ENCODE measurements at regions not wholly inside any gene's neighbourhood (a gene's known extent, or its start where the extent isn't known, plus 50 kb on each side); places are given as distances from the start of the nearest gene placed in this dataset.

GRCh38 chr3:81033185-81033584 lies 728.3 kb downstream of the GBE1 start:
- no peaks in the 10 kb centered on the region for H3K9me3 ChIP-seq
- H3K36me3 ChIP-seq: no peaks in the 10 kb centered on the region
- intact Hi-C loops (cut with DNase I): no loop called here
- no peaks in the 10 kb centered on the region for H3K4me1 ChIP-seq
- TF ChIP-seq EP300 (IDR thresholded peaks at IDR 0.05) (no peak), POLR2AphosphoS5 (IDR thresholded peaks at IDR 0.05) (no peak), CTCF (IDR thresholded peaks at IDR 0.05) (no peak), POLR2A (IDR thresholded peaks at IDR 0.05; ENCODE audit: low read depth) (no peak)
- WGBS: 68% methylated on average over 2 of the region's 2 CpGs
- H3K27ac ChIP-seq (replicated peaks in 1 of 4): no peak overlapping the region
- H3K4me3 ChIP-seq: no peak overlapping the region
- no peak for DNase-seq (ENCODE audit: extremely low spot score)
- H3K27me3 ChIP-seq: no peaks in the 10 kb centered on the region

- H3K27ac ChIP-seq (replicated peaks in 1 of 4): no peak overlapping the region
- no peaks in the 10 kb centered on the region for H3K9me3 ChIP-seq
- H3K4me1 ChIP-seq: no peaks in the 10 kb centered on the region
- intact Hi-C loops (cut with DNase I): no loop called here
- TF ChIP-seq POLR2A (IDR thresholded peaks at IDR 0.05; ENCODE audit: low read depth): no peak
- no peak for TF ChIP-seq CTCF (IDR thresholded peaks at IDR 0.05)
- TF ChIP-seq EP300 (IDR thresholded peaks at IDR 0.05): no peak
- TF ChIP-seq POLR2AphosphoS5 (IDR thresholded peaks at IDR 0.05): no peak
- H3K36me3 ChIP-seq: no peaks in the 10 kb centered on the region
- no peak overlapping the region for H3K4me3 ChIP-seq
- DNase-seq (ENCODE audit: extremely low spot score): no peak
- H3K27me3 ChIP-seq: no peaks in the 10 kb centered on the region
- WGBS: 70% methylated on average over 2 of the region's 2 CpGs
These were observed 731.6 kb downstream of the GBE1 start for GRCh38 chr3:81029861-81030260.

- H3K9me3 ChIP-seq: no peaks in the 10 kb centered on the region
- WGBS: 95% methylated on average over 1 of the region's 1 CpG
- no peaks in the 10 kb centered on the region for H3K36me3 ChIP-seq
- no peak for DNase-seq (ENCODE audit: extremely low spot score)
- no peak overlapping the region for H3K27ac ChIP-seq (replicated peaks in 1 of 4)
- TF ChIP-seq EP300 (IDR thresholded peaks at IDR 0.05) (no peak), CTCF (IDR thresholded peaks at IDR 0.05) (no peak), POLR2AphosphoS5 (IDR thresholded peaks at IDR 0.05) (no peak), POLR2A (IDR thresholded peaks at IDR 0.05; ENCODE audit: low read depth) (no peak)
- no peaks in the 10 kb centered on the region for H3K27me3 ChIP-seq
- intact Hi-C loops (cut with DNase I): no loop called here
- no peak overlapping the region for H3K4me3 ChIP-seq
- no peaks in the 10 kb centered on the region for H3K4me1 ChIP-seq
These were observed 734.1 kb downstream of the GBE1 start for GRCh38 chr3:81027344-81027743.

GRCh38 chr3:81024560-81024959 lies 736.9 kb downstream of the GBE1 start:
- Histone ChIP-seq H3K27ac (replicated peaks in 1 of 4) (no peak overlapping the region), H3K27me3 (no peaks in the 10 kb centered on the region), H3K36me3 (no peaks in the 10 kb centered on the region), H3K4me3 (no peak overlapping the region), H3K9me3 (no peaks in the 10 kb centered on the region), H3K4me1 (no peaks in the 10 kb centered on the region)
- no peak for DNase-seq (ENCODE audit: extremely low spot score)
- TF ChIP-seq CTCF (IDR thresholded peaks at IDR 0.05) (no peak), POLR2A (IDR thresholded peaks at IDR 0.05; ENCODE audit: low read depth) (no peak), EP300 (IDR thresholded peaks at IDR 0.05) (no peak), POLR2AphosphoS5 (IDR thresholded peaks at IDR 0.05) (no peak)
- intact Hi-C loops (cut with DNase I): no loop called here
- WGBS: 84% methylated on average over 7 of the region's 7 CpGs

- H3K36me3 ChIP-seq: no peaks in the 10 kb centered on the region
- H3K9me3 ChIP-seq: no peaks in the 10 kb centered on the region
- H3K27me3 ChIP-seq: no peaks in the 10 kb centered on the region
- no peak overlapping the region for H3K4me3 ChIP-seq
- 78% methylated on average over 3 of the region's 3 CpGs for WGBS
- TF ChIP-seq POLR2AphosphoS5 (IDR thresholded peaks at IDR 0.05) (no peak), POLR2A (IDR thresholded peaks at IDR 0.05; ENCODE audit: low read depth) (no peak), EP300 (IDR thresholded peaks at IDR 0.05) (no peak)
- H3K27ac ChIP-seq (replicated peaks in 1 of 4): no peak overlapping the region
- H3K4me1 ChIP-seq: no peaks in the 10 kb centered on the region
- intact Hi-C loops (cut with DNase I): no loop called here
- no peak for DNase-seq (ENCODE audit: extremely low spot score)
These were observed 739.1 kb downstream of the GBE1 start for GRCh38 chr3:81022339-81022738.

All from esophagus muscularis mucosa (tissue), 4 donors.